Tibial artery (tissue), 4 donors: ENCODE measurements at regions not wholly inside any gene's neighbourhood (a gene's known extent, or its start where the extent isn't known, plus 50 kb on each side); places are given as distances from the start of the nearest gene placed in this dataset.

Experiments
- DNase-seq, 2 donors: peaks; one replicate each; pipeline ENCODE4 v3.0.0-alpha.2; 2019
- H3K27ac ChIP-seq, 2 donors: fragments of 200-600 bp; sonication (generic) in 1 of 2; 1 replicate in 1 of 2; 2 replicates in 1 of 2; pipeline ENCODE4 v1.5.1; 2018 to 2019; ENCODE audit warnings: mild to moderate bottlenecking in 1 of 2
- H3K27me3 ChIP-seq, 2 donors: fragments of 200-600 bp; sonication (generic) in 1 of 2; one replicate each; pipeline versions ENCODE4 v1.5.1 to v1.6.0; 2016 to 2019
- H3K36me3 ChIP-seq, 3 donors: fragments of 200-600 bp; sonication (generic) in 2 of 3; one replicate each; pipeline ENCODE4 v1.5.1; 2016 to 2019; ENCODE audit warnings: mild to moderate bottlenecking in 2 of 3
- H3K4me1 ChIP-seq, 4 donors: fragments of 200-600 bp; sonication (generic) in 2 of 4; 1 replicate in 3 of 4; 2 replicates in 1 of 4; pipeline ENCODE4 v1.5.1; 2016 to 2019
- H3K4me3 ChIP-seq, 2 donors: fragments of 200-600 bp; sonication (generic) in 1 of 2; 1 replicate in 1 of 2; 2 replicates in 1 of 2; pipeline ENCODE4 v1.5.1; 2018 to 2019; ENCODE audit warnings: mild to moderate bottlenecking in 2 of 2
- H3K9me3 ChIP-seq, 3 donors: fragments of 200-600 bp; sonication (generic) in 1 of 3; one replicate each; pipeline ENCODE4 v1.5.1; 2016 to 2019
- CTCF ChIP-seq, 2 experiments: fragments of 200-600 bp in 1 of 2; fragments of 450-650 bp in 1 of 2; IDR thresholded peaks; one replicate each; pipeline ENCODE4 v1.5.1; 2017 to 2019; ENCODE audit warnings: antibody characterized with exemption in 2 of 2, mild to moderate bottlenecking in 1 of 2, moderate library complexity in 1 of 2
- intact Hi-C: fragments of 100-400 bp; cut with DNase I; formaldehyde crosslinking; loops from one replicate; pipeline ENCODE4 v1.15.0; 2023; ENCODE audit warnings: low total_unique reads

DNA sequence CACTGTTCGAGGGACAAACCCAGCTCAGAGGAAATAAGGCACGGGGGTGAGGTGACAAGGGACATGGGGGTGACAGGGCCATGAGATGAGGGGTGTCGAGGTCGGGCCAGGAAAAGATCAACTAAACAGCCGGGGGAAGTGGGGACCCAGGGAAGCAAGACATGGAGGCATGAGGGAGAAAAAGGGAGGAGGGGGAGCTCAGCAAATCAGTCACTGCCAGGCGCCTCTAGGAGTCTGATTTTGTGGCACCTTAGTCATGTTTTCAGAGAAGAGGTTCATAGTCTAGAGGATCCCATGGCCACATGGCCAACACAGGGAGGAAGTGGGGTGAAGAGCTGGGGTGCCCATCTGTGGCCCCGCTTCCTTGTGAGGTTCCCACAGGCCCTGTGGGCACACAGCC lies 814.5 kb downstream of the KCNJ18 start:
- intact Hi-C loops = no loop called here
- no peak for TF ChIP-seq CTCF (IDR thresholded peaks at IDR 0.05)
- Histone ChIP-seq H3K27me3 (no peaks in the 10 kb centered on the region), H3K27ac (no peak overlapping the region), H3K9me3 (peaks cover 0 to 4% (median 0%) of the 10 kb centered on the region in 3 donors), H3K4me3 (no peak overlapping the region), H3K36me3 (no peaks in the 10 kb centered on the region), H3K4me1 (no peaks in the 10 kb centered on the region)
- no peak for DNase-seq

DNA sequence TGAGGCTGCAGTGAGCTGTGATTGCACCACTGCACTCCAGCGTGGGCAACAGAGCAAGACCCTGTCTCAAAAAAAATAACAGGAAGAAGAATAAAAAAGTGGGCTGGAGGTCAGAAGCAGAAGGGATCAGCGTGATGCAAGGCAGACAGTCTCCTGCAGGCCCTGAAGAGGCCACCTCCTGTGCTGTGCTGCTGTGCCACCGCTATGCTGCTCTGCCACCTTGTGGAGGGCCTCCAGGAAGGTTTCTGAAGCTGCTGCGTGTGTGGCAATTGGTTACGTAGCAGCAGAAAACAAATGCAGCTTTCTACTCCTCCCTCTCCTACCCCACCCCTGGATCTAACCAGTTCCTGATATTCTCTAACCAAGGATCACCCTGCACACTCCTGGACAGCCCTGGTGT lies 815.5 kb downstream of the KCNJ18 start:
- TF ChIP-seq CTCF (IDR thresholded peaks at IDR 0.05) = no peak
- Histone ChIP-seq H3K9me3 (peaks cover 0 to 8% (median 0%) of the 10 kb centered on the region in 3 donors), H3K4me3 (no peak overlapping the region), H3K27ac (no peak overlapping the region), H3K36me3 (no peaks in the 10 kb centered on the region), H3K27me3 (no peaks in the 10 kb centered on the region), H3K4me1 (no peaks in the 10 kb centered on the region)
- no peak for DNase-seq
- intact Hi-C loops = no loop called here

- intact Hi-C loops = no loop called here
Measured at GRCh38 chr17:22510504-22510903, 818.2 kb downstream of the KCNJ18 start.

DNA sequence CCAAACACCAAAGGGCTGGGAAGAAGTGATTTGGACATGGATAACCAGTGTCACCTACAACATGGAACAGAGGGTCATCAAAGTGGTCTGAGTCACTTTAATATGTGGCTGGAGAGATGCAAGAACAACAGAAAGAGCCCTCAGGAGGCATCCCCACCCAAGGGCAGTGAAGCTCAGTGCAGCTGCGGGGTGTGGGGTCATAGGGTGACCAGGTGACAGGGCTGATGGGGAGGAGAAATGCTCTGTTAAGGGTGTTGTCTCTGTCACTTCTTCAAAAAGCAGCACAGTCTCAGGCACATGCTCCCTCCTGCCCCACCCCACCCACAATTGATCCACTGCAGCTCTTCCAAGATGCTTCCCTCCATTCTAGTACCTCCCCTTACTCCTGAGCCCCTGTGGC lies 819.1 kb downstream of the KCNJ18 start:
- intact Hi-C loops = no loop called here
- Histone ChIP-seq H3K27ac (no peak overlapping the region), H3K4me3 (no peak overlapping the region), H3K4me1 (no peaks in the 10 kb centered on the region), H3K9me3 (peaks cover 0 to 7% (median 0%) of the 10 kb centered on the region in 3 donors), H3K27me3 (no peaks in the 10 kb centered on the region), H3K36me3 (no peaks in the 10 kb centered on the region)
- no peak for TF ChIP-seq CTCF (IDR thresholded peaks at IDR 0.05)
- no peak for DNase-seq

More at GRCh38 chr17:22510504-22510903, 818.2 kb downstream of the KCNJ18 start:
- no peak for TF ChIP-seq CTCF (IDR thresholded peaks at IDR 0.05)
- H3K27me3 ChIP-seq = no peaks in the 10 kb centered on the region
- H3K4me3 ChIP-seq = no peak overlapping the region
- no peaks in the 10 kb centered on the region for H3K36me3 ChIP-seq
- peaks cover 0 to 7% (median 0%) of the 10 kb centered on the region in 3 donors for H3K9me3 ChIP-seq
- H3K27ac ChIP-seq = no peak overlapping the region
- no peak for DNase-seq
- no peaks in the 10 kb centered on the region for H3K4me1 ChIP-seq

DNA sequence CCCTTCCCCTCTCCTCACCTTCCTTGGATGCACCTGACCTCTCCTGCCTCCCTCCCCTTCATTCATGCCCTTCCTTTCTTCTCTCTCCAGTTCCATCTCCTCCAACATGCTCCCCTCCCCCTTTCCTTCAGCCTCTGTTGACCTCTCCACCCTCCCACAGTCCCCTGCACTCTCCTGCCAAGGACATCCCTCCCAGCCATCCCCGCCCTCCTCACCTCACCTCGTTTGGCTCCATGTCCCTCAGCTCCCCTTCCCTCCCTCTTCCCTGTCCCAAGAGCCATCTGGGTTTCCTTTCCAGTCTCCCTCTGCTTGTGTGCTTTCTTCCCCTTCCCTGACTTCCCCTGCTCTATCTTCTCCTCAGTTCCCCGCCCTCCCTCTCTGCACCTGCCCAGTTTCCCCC lies 819.7 kb downstream of the KCNJ18 start:
- no peaks in the 10 kb centered on the region for H3K27me3 ChIP-seq
- no peaks in the 10 kb centered on the region for H3K36me3 ChIP-seq
- peaks cover 0 to 7% (median 0%) of the 10 kb centered on the region in 3 donors for H3K9me3 ChIP-seq
- TF ChIP-seq CTCF (IDR thresholded peaks at IDR 0.05) = no peak
- H3K27ac ChIP-seq = no peak overlapping the region
- no peaks in the 10 kb centered on the region for H3K4me1 ChIP-seq
- intact Hi-C loops = no loop called here
- no peak for DNase-seq
- no peak overlapping the region for H3K4me3 ChIP-seq

- intact Hi-C loops = no loop called here
- DNase-seq = no peak
- no peak overlapping the region for H3K27ac ChIP-seq
- H3K36me3 ChIP-seq = no peaks in the 10 kb centered on the region
- peaks cover 0 to 7% (median 0%) of the 10 kb centered on the region in 3 donors for H3K9me3 ChIP-seq
- no peaks in the 10 kb centered on the region for H3K4me1 ChIP-seq
- H3K27me3 ChIP-seq = no peaks in the 10 kb centered on the region
- H3K4me3 ChIP-seq = no peak overlapping the region
- TF ChIP-seq CTCF (IDR thresholded peaks at IDR 0.05) = no peak
Measured at GRCh38 chr17:22512506-22512905, 820.2 kb downstream of the KCNJ18 start.
